MM.1S (cell line): ENCODE measurements at regions not wholly inside any gene's neighbourhood (a gene's known extent, or its start where the extent isn't known, plus 50 kb on each side); places are given as distances from the start of the nearest gene placed in this dataset.

Source experiments
- DNase-seq: peaks from one replicate; pipeline ENCODE4 v3.0.0-alpha.2; 2015
- H2AFZ ChIP-seq: fragments of 300-600 bp; sonication (generic); 2 replicates; pipeline ENCODE4 v1.6.0; 2016; ENCODE audit warnings: antibody characterized with exemption, low read length
- H3F3A ChIP-seq: fragments of 300-600 bp; sonication (generic); 2 replicates; pipeline ENCODE4 v1.6.1; 2016; ENCODE audit warnings: mild to moderate bottlenecking, antibody characterized with exemption, low read length, moderate library complexity, mixed read lengths; ENCODE audit not compliant: insufficient read depth
- H3K27ac ChIP-seq: fragments of 300-600 bp; sonication (generic); 2 replicates; pipeline ENCODE4 v1.5.1; 2016; ENCODE audit warnings: mild to moderate bottlenecking, low read length
- H3K27me3 ChIP-seq: fragments of 300-600 bp; sonication (generic); replicated peaks from 2 replicates; pipeline ENCODE4 v1.6.0; 2016; ENCODE audit warnings: low read length; ENCODE audit not compliant: insufficient read depth
- H3K36me3 ChIP-seq: fragments of 300-600 bp; sonication (generic); replicated peaks from 2 replicates; pipeline ENCODE4 v1.6.1; 2016; ENCODE audit warnings: mild to moderate bottlenecking, low read length, mixed read lengths; ENCODE audit not compliant: insufficient read depth
- H3K4me1 ChIP-seq: fragments of 300-600 bp; sonication (generic); 2 replicates; pipeline ENCODE4 v1.6.1; 2016; ENCODE audit warnings: low read length, mixed read lengths
- H3K4me2 ChIP-seq: fragments of 300-600 bp; sonication (generic); 2 replicates; pipeline ENCODE4 v1.6.0; 2016; ENCODE audit warnings: low read depth, low read length
- H3K4me3 ChIP-seq: fragments of 300-600 bp; sonication (generic); 2 replicates; pipeline ENCODE4 v1.5.1; 2016; ENCODE audit warnings: low read length, mixed read lengths
- H3K79me2 ChIP-seq: fragments of 300-600 bp; sonication (generic); 2 replicates; pipeline ENCODE4 v1.6.1; 2016; ENCODE audit warnings: mixed run types, low read length, mixed read lengths
- H3K9ac ChIP-seq: fragments of 300-600 bp; sonication (generic); 2 replicates; pipeline ENCODE4 v1.6.1; 2016; ENCODE audit warnings: low read length, mixed read lengths
- H3K9me2 ChIP-seq: fragments of 300-600 bp; sonication (generic); replicated peaks from 2 replicates; pipeline ENCODE4 v1.6.1; 2016; ENCODE audit warnings: mild to moderate bottlenecking, low read length, mixed read lengths; ENCODE audit not compliant: insufficient read depth
- H3K9me3 ChIP-seq: fragments of 300-600 bp; sonication (generic); replicated peaks from 2 replicates; pipeline ENCODE4 v1.6.1; 2016; ENCODE audit warnings: mild to moderate bottlenecking, low read length, mixed read lengths; ENCODE audit not compliant: insufficient read depth
- H4K20me1 ChIP-seq: fragments of 300-600 bp; sonication (generic); 2 replicates; pipeline ENCODE4 v1.6.1; 2016; ENCODE audit warnings: mild to moderate bottlenecking, low read length, moderate library complexity, mixed read lengths; ENCODE audit not compliant: insufficient read depth
- CTCF ChIP-seq: fragments of 300-600 bp; sonication (generic); IDR thresholded peaks from 2 replicates; pipeline ENCODE4 v1.5.1; 2016; ENCODE audit warnings: antibody characterized with exemption, low read length, mixed read lengths
- EZH2 ChIP-seq: fragments of 300-600 bp; sonication (generic); optimal IDR thresholded peaks from 2 replicates; pipeline ENCODE3; 2017; ENCODE audit warnings: low read depth, mild to moderate bottlenecking, antibody characterized with exemption, low read length, mixed read lengths
- EZH2phosphoT487 ChIP-seq: fragments of 300-600 bp; sonication (generic); IDR thresholded peaks from 2 replicates; pipeline ENCODE4 v1.6.1; 2018; ENCODE audit warnings: antibody characterized with exemption, low read length

- H2AFZ ChIP-seq = no peak overlapping the region
- no peak overlapping the region for H3K9ac ChIP-seq
- H3K9me3 ChIP-seq = no peaks in the 10 kb centered on the region
- no peak for DNase-seq
- H3K27ac ChIP-seq = no peak overlapping the region
- no peaks in the 10 kb centered on the region for H3F3A ChIP-seq
- H3K4me2 ChIP-seq = no peak overlapping the region
- TF ChIP-seq EZH2phosphoT487 (no peak), EZH2 (no peak), CTCF (no peak)
- no peaks in the 10 kb centered on the region for H3K27me3 ChIP-seq
- no peaks in the 10 kb centered on the region for H3K9me2 ChIP-seq
- H4K20me1 ChIP-seq = no peaks in the 10 kb centered on the region
- no peaks in the 10 kb centered on the region for H3K4me1 ChIP-seq
- H3K4me3 ChIP-seq = no peak overlapping the region
- H3K79me2 ChIP-seq = no peaks in the 10 kb centered on the region
- no peaks in the 10 kb centered on the region for H3K36me3 ChIP-seq
These were observed 343.6 kb upstream of the ISL1 start for GRCh38 chr5:51039424-51040329.

GRCh38 chr5:51043745-51044144 lies 339.5 kb upstream of the ISL1 start:
- no peak for DNase-seq
- H3K9ac ChIP-seq = no peak overlapping the region
- no peaks in the 10 kb centered on the region for H3K9me3 ChIP-seq

GRCh38 chr5:51047369-51047768 lies 335.9 kb upstream of the ISL1 start:
- no peak for DNase-seq
- no peaks in the 10 kb centered on the region for H3K4me1 ChIP-seq
- H3K4me2 ChIP-seq = no peak overlapping the region
- no peaks in the 10 kb centered on the region for H3K27me3 ChIP-seq
- no peak overlapping the region for H2AFZ ChIP-seq
- no peaks in the 10 kb centered on the region for H3K79me2 ChIP-seq
- no peak for TF ChIP-seq EZH2
- no peak for TF ChIP-seq EZH2phosphoT487
- TF ChIP-seq CTCF = no peak
- H3K9me2 ChIP-seq = no peaks in the 10 kb centered on the region
- no peaks in the 10 kb centered on the region for H3K9me3 ChIP-seq
- no peak overlapping the region for H3K9ac ChIP-seq
- no peaks in the 10 kb centered on the region for H3K36me3 ChIP-seq
- no peaks in the 10 kb centered on the region for H3F3A ChIP-seq
- H3K4me3 ChIP-seq = no peak overlapping the region
- no peak overlapping the region for H3K27ac ChIP-seq
- no peaks in the 10 kb centered on the region for H4K20me1 ChIP-seq

More at GRCh38 chr5:51043745-51044144, 339.5 kb upstream of the ISL1 start:
- TF ChIP-seq EZH2 = no peak
- TF ChIP-seq CTCF = no peak
- TF ChIP-seq EZH2phosphoT487 = no peak
- Histone ChIP-seq H2AFZ (no peak overlapping the region), H3K27me3 (no peaks in the 10 kb centered on the region), H3K4me3 (no peak overlapping the region), H3K4me1 (no peaks in the 10 kb centered on the region), H3K4me2 (no peak overlapping the region), H3K9me2 (no peaks in the 10 kb centered on the region), H3K79me2 (no peaks in the 10 kb centered on the region), H3K27ac (no peak overlapping the region), H4K20me1 (no peaks in the 10 kb centered on the region), H3K36me3 (no peaks in the 10 kb centered on the region), H3F3A (no peaks in the 10 kb centered on the region)
